Medulla oblongata (tissue), 1 donor: ENCODE measurements at regions not wholly inside any gene's neighbourhood (a gene's known extent, or its start where the extent isn't known, plus 50 kb on each side); places are given as distances from the start of the nearest gene placed in this dataset.

Source experiments
- DNase-seq: peaks from one replicate; pipeline ENCODE4 v3.0.0-alpha.2; 2015; ENCODE audit errors: extremely low spot score

- no peak for DNase-seq
Measured at GRCh38 chr18:65548316-65548715, 202.5 kb upstream of the CDH7 start.

GRCh38 chr18:65547046-65547445, 203.8 kb upstream of the CDH7 start:
- no peak for DNase-seq

GRCh38 chr18:65544701-65545100, 206.1 kb upstream of the CDH7 start:
- no peak for DNase-seq

GRCh38 chr18:65527879-65528633, 222.8 kb upstream of the CDH7 start:
- no peak for DNase-seq

GRCh38 chr18:65526099-65526498, 224.7 kb upstream of the CDH7 start:
- no peak for DNase-seq

GRCh38 chr18:65523461-65523860, 227.4 kb upstream of the CDH7 start:
- no peak for DNase-seq

- no peak for DNase-seq
Measured at GRCh38 chr18:65522907-65523306, 227.9 kb upstream of the CDH7 start.

GRCh38 chr18:65516209-65516608, 234.6 kb upstream of the CDH7 start:
- no peak for DNase-seq

- no peak for DNase-seq
Measured at GRCh38 chr18:65498605-65499004, 252.2 kb upstream of the CDH7 start.

- no peak for DNase-seq
Measured at GRCh38 chr18:65487569-65487968, 263.2 kb upstream of the CDH7 start.

GRCh38 chr18:65477455-65477854, 273.4 kb upstream of the CDH7 start:
- no peak for DNase-seq

- DNase-seq = no peak
Measured at GRCh38 chr18:65468881-65469280, 281.9 kb upstream of the CDH7 start.

GRCh38 chr18:65464361-65464760, 286.5 kb upstream of the CDH7 start:
- no peak for DNase-seq

GRCh38 chr18:65459741-65460140, 291.1 kb upstream of the CDH7 start:
- no peak for DNase-seq

GRCh38 chr18:65458871-65459270, 291.9 kb upstream of the CDH7 start:
- DNase-seq = no peak

- no peak for DNase-seq
Measured at GRCh38 chr18:65439188-65439587, 311.6 kb upstream of the CDH7 start.

GRCh38 chr18:65436430-65436829, 314.4 kb upstream of the CDH7 start:
- DNase-seq = no peak

GRCh38 chr18:65435534-65435933, 315.3 kb upstream of the CDH7 start:
- DNase-seq = no peak

- DNase-seq = no peak
Measured at GRCh38 chr18:65429601-65430000, 321.2 kb upstream of the CDH7 start.

- no peak for DNase-seq
Measured at GRCh38 chr18:65425366-65425765, 325.4 kb upstream of the CDH7 start.

- no peak for DNase-seq
Measured at GRCh38 chr18:65423776-65424175, 327.0 kb upstream of the CDH7 start.

GRCh38 chr18:65422544-65423136, 328.2 kb upstream of the CDH7 start:
- DNase-seq = peak; percentile 13

- no peak for DNase-seq
Measured at GRCh38 chr18:65415098-65415497, 335.7 kb upstream of the CDH7 start.

- DNase-seq = no peak
Measured at GRCh38 chr18:65414501-65414900, 336.3 kb upstream of the CDH7 start.
